ENCODE measurements at regions not wholly inside any gene's neighbourhood (a gene's known extent, or its start where the extent isn't known, plus 50 kb on each side); places are given as distances from the start of the nearest gene placed in this dataset.

DNA sequence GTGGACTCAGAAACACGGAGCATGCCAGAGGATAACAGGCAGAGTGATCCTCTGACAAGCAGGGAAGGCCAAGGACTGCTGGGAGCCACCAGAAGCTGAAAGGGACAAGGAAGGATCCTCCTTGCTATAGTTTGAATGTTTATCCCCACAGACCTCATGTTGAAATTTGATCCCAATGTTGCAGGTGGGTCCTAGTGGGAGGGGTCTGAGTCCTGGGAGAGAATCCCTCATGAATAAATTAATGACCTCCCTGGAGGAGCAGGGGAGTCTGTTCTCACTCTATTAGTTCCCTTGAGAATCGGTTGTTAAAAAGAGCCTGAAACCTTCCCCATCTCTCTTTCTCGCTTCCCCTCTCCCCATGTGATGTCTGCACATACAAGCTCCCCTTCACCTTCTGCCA is 124.4 kb downstream of the FBXO15 start:
- DNase-seq (ENCODE audit: low read depth in 1 of 2, low spot score in 1 of 2), result no peak

DNA sequence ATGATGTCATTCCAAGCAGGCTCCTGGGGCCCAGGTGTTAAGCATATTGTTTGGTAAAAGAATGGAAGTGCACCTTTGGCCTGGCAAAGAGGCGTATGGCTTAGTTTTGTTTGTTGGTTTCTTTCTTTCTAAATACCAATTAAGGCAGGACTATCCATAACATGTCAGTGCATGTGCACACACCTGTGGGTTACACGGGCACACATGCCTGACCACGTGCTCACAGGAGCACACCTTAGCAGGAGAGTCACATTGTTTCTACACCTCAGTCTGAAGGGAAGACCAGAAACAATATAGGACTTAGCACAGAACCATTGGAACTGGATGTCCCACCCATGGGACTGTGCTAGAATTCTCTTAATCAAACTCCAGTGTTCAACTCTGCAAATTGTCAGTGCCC is 127.8 kb downstream of the FBXO15 start:
- no peak for DNase-seq (ENCODE audit: low read depth in 1 of 2, low spot score in 1 of 2)

DNA sequence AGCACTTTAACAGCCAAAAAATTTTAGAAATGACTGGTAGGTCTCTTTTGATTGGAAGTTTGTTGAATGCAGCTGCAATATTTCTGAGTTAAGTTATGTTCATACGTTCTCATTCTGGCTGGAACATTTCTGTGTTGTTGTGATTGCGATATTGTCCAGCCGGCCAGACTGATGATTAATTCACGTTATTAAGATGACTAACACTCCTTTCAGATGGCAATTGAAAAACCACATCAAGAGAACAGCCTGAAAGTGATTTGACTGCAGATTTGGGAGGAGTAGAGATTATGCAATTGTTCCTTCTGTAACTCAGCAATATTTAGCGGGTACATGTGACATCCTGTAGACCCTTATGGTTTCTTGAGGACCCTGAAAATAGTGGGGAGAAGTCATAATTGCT is 133.7 kb downstream of the FBXO15 start:
- no peak for DNase-seq (ENCODE audit: low read depth in 1 of 2, low spot score in 1 of 2)

DNA sequence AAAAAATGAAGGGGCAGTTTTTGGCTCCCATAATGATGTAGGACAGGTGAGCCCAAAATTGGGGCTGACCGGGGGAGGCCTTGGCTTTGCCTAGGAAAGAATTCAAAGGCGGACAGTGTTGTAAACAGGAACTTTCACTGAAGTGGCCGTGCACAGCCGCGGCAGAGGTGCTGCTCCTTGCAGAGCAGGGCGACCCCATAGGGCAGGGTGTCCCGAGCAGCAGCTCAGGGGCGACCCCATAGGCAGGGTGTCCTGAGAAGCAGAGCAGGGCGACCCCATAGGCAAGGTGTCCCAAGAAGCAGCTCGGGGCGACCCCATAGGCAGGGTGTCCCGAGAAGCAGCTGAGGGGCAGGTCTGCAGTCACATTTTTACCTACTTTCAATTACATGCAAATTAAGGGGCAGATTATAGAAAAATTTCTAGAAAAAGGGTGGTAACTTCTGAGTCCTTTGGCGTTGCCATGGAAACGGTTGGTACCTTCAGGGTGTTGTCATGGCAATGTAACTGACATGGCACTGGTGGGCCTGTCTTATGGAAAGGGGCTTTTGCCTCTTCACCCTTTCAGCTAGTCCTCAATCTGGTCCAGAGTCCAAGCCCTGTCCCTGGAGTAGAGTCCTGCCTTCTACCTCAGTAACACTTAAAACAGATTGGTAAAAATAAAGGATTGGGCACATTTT is 134.5 kb downstream of the FBXO15 start:
- no peak for DNase-seq (ENCODE audit: low read depth in 1 of 2, low spot score in 1 of 2)

DNA sequence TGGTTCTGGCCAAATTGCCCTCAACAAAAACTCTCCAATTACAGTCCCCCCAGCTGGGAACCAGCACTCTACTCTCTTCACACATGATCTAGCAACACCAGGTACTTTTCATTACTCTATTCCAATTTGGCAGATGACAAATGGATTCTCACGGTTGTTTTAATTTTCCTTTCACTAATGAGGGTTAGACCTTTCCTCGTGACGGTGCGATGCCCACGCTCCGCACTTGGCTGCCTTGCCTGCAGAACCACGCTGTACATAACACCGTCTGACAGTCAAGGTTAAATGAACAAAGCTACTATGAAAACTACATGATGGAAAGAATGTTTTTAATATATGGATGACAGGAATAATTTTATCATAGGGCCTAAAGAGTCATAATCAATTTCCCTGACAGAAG is 141.5 kb downstream of the FBXO15 start:
- no peak for DNase-seq (ENCODE audit: low read depth in 1 of 2, low spot score in 1 of 2)

DNA sequence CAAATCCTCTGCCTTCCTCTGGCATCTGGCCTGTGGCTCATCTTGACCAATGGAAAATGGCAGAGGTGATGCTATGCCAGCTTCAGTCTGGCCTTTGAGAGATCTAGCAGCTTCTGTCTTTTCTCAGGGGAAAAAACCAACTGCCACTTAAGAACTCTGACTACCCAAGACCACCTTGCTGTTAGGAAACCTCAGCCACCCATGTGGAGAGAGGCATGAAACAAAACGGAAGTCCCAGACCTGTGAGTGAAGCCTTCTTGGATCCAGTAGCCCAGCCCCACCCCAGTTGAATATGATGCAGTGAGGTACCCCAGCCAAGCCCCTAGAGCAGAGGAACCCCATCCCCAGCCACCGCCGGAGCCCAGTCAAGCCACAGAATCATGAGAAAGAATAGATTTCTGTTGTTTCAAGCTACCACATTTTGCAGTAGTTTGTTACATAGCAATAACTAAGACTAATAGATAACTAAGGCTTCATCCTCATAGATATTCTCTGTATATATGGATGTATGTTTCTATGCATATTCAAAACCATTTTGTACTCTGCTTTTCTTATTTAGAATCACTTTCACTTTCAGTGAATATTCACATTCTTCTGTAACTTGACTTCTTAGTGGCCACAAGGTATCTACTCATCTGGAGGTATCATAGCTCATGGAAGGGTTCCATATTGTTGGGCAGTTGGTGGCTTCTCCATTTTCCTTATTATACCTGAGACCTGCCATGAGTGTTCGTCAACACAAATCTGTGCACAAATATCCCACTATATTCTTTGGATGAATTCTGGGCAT is 142.1 kb downstream of the FBXO15 start:
- no peak for DNase-seq (ENCODE audit: low read depth in 1 of 2, low spot score in 1 of 2)

DNA sequence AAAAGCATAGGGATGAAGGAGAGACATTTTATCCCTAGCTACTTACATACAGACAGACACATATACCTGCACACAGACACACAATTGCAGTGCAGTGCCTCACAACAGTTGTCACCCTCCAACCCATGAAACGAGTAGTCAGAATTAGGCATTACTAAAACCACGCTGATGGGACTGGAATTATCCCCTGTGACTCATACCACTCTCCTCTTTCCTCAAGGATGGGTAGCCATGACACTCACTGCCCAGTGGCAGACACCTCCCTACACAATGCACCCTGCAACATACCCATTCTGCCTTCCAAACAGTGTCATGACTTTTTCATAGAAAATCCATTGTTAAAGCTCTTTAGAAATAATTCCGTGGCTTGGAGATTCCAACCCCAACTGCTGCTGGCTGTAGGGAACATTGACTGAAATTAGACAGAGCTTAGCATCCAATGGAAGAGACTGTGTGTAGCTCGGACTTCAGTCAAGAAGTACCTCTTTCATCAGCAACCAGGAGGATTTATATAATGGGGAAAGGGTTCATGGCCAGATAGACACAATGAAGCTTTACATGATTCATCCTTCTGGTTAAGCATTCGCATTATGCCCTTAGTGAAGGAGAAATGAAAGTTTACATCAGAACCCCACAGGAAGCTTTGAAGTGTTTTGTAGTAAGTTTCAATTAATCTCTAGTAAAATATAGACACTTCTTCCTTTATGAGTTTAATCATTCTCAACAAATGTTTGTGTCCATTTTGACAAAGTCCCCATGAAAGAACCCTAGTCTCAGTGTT is 155.2 kb downstream of the FBXO15 start:
- no peak for DNase-seq (ENCODE audit: low read depth in 1 of 2, low spot score in 1 of 2)

DNA sequence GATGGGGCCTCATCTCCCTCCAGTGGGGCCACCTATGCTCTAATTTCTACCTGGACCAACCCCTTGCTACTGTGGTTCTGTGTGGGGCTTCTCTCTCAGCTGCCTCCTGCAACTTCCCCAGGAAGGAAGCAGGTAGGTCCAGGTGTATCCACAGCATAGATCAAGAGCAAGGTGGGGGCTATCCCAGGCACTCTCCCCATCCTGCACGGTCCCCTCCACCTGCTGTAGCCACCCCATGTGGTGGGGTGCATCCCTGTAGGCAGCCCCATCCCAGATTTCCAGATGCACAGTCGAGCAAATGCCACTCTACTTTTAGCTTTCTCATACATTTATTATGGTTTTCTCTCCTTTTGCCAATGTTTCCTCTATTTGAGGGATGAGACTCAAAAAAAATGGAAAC is 156.1 kb downstream of the FBXO15 start:
- DNase-seq (ENCODE audit: low read depth in 1 of 2, low spot score in 1 of 2), result no peak

DNA sequence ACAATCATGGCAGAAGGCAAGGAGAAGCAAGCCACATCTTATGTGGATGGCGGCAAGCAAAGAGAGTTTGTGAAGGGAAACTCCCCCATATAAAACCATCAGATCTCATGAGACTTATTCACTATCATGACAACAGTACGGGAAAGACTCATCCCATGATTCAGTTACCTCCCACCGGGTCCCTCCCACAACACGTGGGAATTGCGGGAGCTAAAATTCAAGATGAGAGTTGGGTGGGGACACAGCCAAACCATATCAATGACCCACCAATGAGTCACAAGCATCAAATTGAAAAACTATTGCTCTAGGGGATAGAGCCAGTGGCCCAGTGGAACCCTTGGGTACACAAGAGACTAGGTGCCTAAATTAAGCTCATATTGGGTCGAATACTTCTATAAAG is 157.4 kb downstream of the FBXO15 start:
- no peak for DNase-seq (ENCODE audit: low read depth in 1 of 2, low spot score in 1 of 2)

DNA sequence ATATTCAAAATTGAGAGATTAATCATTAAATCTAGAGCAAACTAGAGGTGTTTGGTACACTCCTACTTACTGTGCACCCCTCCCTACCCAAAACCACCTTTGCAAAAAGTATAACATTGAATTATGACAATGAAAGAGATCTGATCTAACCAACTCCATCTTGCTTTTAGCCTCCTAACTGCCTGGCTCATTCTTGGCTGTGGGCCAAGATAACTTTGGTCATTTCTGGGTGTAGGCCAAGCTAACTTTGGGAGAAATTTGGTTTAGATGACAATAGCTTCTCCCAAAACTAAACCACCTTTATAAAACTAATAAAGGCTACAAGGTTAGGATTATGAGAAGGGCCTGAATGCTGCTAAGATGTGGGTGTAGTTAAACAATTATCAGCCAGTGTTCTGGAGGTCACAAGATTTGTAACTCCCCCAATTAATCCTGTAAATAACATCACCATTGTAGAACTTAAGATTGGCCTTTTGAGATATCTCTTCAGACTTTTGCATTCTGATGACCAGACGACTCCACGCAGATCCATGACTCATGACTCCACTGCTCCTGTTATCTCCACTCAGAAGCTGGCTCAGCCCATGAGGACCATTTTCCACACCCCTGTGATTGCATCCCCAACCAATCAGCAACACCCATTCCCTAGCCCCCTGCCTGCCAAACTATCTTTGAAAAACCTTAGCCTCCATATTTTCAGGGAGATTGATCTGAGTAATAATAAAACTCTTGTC is 160.2 kb downstream of the FBXO15 start:
- DNase-seq (ENCODE audit: low read depth in 1 of 2, low spot score in 1 of 2), result no peak

DNA sequence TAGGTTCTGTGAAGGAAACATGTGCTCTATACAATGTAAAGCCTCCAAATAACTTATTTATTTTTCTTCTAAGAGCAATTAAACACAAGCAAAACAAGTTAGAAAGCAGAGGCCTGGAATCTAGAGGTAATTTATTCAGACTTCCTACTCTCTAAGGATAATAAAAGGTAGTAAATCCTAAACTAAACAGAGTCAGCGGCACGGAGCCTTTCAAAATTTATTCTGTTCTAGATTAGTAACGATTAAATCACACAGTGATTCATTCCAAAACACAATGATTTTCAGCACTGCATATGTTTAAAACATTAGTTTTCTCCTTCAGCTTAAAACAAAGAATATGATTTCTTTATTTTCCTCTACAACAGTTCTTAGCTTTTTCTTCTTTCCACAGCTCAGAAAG is 160.9 kb downstream of the FBXO15 start:
- no peak for DNase-seq (ENCODE audit: low read depth in 1 of 2, low spot score in 1 of 2)

DNA sequence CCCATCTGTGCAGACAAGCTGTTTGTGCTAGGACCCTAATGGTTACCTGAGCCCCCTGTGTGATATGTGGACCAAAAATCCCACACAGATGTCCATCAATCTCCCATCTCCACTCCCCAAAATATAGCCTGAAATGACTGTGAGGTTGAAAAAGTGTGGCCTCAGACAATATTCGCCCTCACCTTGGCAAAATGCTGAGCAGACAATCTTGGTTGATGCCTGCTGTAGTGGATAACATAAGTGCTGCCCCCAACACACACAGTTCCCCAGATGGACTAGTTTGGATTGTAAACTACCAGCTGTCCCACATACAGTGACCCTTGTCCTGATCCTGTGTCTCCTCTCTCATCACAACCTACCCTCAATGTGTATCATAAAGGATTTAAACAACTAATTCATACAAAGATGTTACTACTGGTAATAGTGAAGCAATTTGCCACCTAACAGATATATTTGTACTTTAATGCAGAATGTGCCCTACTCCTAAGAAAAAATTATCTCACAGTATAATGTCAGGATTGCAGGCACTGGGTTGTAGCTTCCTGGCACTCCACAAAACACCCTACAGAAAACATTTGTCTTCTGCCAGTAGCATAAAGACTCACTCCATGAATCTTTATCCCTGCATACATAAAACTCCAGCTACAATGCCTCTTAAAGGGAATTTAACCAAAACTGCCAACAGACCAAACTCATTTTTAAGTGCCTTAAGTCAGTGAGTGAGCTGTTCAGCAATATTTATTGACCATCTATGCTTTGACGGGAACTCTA is 161.6 kb downstream of the FBXO15 start:
- DNase-seq (ENCODE audit: low read depth in 1 of 2, low spot score in 1 of 2), result no peak

DNA sequence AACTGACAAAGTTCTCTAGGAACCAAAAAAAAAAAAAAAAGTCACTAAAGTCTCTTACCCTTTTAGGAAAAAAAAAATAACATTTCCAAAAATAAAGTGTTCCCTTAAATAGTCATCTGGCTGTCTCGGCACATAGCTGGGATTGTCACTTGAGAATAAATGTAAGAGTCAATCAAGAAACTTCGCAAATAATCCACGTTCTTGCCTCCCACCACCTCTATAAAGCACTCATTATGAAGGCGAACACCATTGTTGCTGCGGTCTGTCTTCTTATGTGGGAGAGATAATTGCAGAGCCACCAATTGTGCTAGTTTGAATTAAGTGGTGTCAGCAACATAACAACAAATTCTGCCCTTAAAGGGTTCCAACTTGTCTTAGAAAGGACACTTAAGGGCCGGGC is 163.7 kb downstream of the FBXO15 start:
- no peak for DNase-seq (ENCODE audit: low read depth in 1 of 2, low spot score in 1 of 2)

DNA sequence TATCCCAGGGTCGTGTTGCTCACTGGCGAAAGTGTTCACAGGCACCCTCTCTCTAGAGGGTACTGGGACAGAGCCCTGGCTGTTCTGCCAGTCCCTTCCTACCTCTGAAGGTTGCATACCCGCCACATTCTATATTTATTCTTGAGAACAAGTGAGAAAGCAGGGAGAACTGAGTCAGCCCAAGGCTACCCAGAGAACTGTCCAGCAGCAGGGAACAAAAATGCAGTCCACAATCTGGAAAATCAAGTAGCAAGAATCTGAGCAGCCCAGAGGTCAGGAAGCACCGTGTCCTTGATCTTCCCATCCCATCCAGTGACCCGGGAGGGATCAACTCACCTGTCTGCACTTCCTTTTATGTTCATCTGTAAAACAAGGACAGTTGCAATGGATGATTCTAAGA is 164.1 kb downstream of the FBXO15 start:
- DNase-seq (ENCODE audit: low read depth in 1 of 2, low spot score in 1 of 2), result no peak

DNA sequence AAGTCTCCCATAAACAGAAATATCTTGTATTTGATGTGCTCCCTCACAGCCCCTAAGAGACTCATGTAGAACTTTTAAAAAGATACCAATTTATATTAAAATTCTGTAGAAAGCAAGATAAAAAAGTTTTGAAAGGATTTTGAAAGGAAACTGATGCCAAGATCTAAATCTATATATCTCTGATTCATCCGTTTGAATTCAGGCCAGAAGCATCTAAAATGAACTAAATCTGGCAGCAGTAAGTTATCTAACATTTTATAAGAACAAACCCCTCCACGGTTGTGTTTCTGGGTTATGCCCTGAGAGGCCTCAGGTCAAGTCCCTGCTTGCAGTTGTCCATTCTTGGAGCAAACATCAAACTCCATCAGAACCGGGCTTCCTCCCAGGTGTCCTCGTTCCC is 165.8 kb downstream of the FBXO15 start:
- no peak for DNase-seq (ENCODE audit: low read depth in 1 of 2, low spot score in 1 of 2)

DNA sequence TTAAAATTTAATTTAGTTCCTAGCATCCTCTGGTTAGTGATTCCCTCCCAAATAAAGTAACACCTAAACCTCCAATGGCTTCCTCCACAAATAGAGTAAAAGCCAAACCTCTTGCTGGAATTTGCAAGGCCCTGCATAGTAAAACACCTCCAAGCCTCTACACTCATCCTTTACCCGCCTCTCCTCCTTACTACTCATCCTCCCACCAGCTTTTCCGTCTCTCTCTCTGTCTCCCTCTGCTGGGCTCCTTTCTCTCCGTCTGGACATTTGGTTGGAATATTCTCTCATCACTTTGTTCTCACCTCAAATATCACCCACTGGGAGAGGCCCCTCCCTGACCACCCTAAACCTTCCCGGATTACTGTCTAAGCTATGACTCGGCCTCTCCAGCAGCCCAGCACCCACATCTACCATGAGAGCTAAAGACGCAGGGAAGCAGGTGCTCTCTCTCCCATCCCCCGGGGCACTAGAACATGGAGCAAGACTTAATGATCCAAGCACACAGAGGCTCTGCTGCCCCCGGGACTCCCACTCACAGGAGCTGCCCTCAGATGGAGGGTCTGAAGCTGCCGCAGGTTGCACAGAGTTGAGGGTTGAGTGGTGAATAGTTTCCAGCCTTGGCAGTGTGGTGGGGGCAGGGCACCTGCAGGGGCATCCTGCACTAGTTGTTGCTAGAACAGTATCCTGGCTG is 167.2 kb downstream of the FBXO15 start:
- DNase-seq (ENCODE audit: low read depth in 1 of 2, low spot score in 1 of 2), result no peak

DNA sequence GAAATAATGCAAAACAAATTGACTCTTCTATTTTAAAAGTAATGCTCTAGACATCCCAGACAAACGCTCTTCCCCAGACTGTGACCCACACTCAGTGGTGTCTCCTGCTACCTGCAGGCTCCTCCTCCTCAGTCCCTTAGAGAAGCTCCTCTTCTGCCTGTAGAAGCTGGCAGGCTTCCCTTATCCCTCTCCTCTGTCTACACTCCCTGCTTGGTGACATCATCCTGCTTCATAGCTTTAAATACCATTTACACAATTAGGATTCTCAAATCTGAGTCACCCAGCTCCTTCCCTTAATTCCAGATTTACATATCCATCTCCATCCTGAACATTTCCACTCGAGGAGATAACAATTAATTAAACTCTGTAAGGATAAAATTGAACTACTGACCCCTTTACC is 167.9 kb downstream of the FBXO15 start:
- no peak for DNase-seq (ENCODE audit: low read depth in 1 of 2, low spot score in 1 of 2)

DNA sequence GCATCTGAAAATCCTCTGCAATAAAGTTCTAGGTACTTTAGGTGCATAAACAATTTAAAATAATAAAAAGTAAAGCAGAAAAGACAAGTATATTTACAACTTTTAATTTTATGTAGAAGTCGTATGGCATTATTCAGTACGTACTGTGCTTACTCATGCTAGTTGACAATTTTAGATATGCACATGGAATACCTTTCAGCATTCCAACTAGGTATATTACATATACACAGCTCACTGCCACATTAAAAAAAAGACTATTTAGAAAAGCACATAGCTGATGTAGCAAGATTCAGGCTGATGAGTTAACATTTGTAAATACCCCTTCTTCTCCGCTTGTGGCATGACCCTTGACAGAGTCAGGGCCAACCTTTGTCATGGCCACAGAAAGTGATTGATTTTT is 171.2 kb downstream of the FBXO15 start:
- no peak for DNase-seq (ENCODE audit: low read depth in 1 of 2, low spot score in 1 of 2)

DNA sequence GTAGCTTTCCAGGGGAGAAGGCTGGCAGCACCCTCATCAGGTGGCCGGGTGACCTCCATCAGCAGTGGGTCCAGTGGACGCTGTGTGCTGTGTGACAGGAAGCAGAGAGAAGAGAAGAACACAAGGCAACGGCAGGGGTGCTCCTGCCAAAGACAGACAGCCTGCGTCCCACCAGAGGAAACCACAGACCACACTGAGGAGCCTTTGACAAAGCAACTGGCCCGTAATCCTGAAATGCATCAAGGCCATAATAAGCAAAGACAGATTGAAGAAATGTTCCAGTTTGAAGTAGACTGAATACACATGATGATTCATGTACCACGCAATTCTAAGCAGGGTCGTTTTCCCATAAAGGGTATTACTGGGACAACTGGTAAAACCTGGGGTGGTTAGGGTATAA is 172.4 kb downstream of the FBXO15 start:
- DNase-seq (ENCODE audit: low read depth in 1 of 2, low spot score in 1 of 2), result no peak

DNA sequence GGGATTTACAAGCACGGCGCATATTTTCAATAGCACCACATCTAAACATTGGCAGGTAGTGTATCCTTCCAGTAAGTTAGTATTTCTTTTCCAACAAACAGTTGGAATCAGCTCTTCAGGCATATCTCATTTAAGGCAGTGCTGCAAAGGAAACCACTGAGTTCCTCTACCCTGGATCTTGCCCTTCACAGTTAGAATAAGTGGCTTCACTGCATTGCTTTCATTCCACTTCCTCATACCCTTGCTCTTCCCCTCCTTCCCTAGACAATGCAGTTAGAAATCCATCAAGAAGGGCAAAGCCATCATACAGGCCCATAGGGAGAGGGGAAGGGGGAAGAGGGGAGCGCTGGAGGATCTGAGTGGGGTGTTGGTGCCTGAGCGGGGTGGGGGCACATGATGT is 173.7 kb downstream of the FBXO15 start:
- no peak for DNase-seq (ENCODE audit: low read depth in 1 of 2, low spot score in 1 of 2)
